ENCODE measurements at regions not wholly inside any gene's neighbourhood (a gene's known extent, or its start where the extent isn't known, plus 50 kb on each side); places are given as distances from the start of the nearest gene placed in this dataset.

- ATAC-seq = no peak
- 62 to 71% methylated on average over 3 of the region's 3 CpGs for WGBS, 2 donors
- Histone ChIP-seq H3K36me3 (no peaks in the 10 kb centered on the region), H3K27me3 (no peaks in the 10 kb centered on the region), H3K9me3 (no peaks in the 10 kb centered on the region), H3K4me3 (no peak overlapping the region), H3K27ac (no peak overlapping the region), H3K4me1 (no peaks in the 10 kb centered on the region)
- intact Hi-C loops (cut with DNase I) = no loop called here
- FAIRE-seq = no peak
- no peak for DNase-seq
- no peak for TF ChIP-seq CTCF (IDR thresholded peaks at IDR 0.05)
Observed at GRCh38 chr18:60872434-60872833, 460.8 kb upstream of the CDH20 start.

DNA sequence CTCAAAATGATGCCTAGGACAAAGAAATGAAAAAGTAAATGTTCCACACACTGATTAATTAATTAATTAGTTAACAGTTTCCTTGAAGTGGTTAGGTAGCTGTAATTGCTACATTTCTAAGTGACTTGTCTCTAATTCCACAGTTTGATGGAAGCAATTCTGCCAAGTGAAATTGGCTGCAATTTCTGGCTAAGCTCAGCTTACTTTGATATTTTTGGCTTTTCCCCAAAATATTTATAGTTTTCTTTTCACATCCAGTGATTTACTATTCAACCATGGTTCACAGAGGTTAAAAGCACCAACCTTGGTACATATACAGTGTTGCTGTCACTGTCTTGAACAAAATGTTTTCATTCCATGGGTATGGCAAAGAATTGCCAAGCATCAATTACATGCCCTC lies 459.5 kb upstream of the CDH20 start:
- no peak for TF ChIP-seq CTCF (IDR thresholded peaks at IDR 0.05)
- H3K4me3 ChIP-seq = no peak overlapping the region
- H3K27ac ChIP-seq = no peak overlapping the region
- H3K4me1 ChIP-seq = no peaks in the 10 kb centered on the region
- FAIRE-seq (no peak), ATAC-seq (no peak), DNase-seq (no peak)
- no peaks in the 10 kb centered on the region for H3K27me3 ChIP-seq
- H3K36me3 ChIP-seq = no peaks in the 10 kb centered on the region
- no peaks in the 10 kb centered on the region for H3K9me3 ChIP-seq
- intact Hi-C loops (cut with DNase I) = no loop called here

GRCh38 chr18:60875957-60876507 lies 457.2 kb upstream of the CDH20 start:
- H3K27me3 ChIP-seq = no peaks in the 10 kb centered on the region
- no peaks in the 10 kb centered on the region for H3K9me3 ChIP-seq
- WGBS, 2 donors = 68 to 79% methylated on average over 6 of the region's 6 CpGs
- H3K4me3 ChIP-seq = no peak overlapping the region
- no peak overlapping the region for H3K27ac ChIP-seq
- no peaks in the 10 kb centered on the region for H3K4me1 ChIP-seq
- DNase-seq = no peak
- FAIRE-seq = no peak
- intact Hi-C loops (cut with DNase I) = no loop called here
- no peaks in the 10 kb centered on the region for H3K36me3 ChIP-seq
- no peak for ATAC-seq
- no peak for TF ChIP-seq CTCF (IDR thresholded peaks at IDR 0.05)

GRCh38 chr18:60880184-60880583 lies 453.0 kb upstream of the CDH20 start:
- TF ChIP-seq CTCF (IDR thresholded peaks at IDR 0.05) = no peak
- Histone ChIP-seq H3K4me1 (no peaks in the 10 kb centered on the region), H3K36me3 (no peaks in the 10 kb centered on the region), H3K9me3 (no peaks in the 10 kb centered on the region), H3K27ac (no peak overlapping the region), H3K27me3 (no peaks in the 10 kb centered on the region), H3K4me3 (no peak overlapping the region)
- DNase-seq (no peak), ATAC-seq (no peak), FAIRE-seq (no peak)
- 39 to 58% methylated on average over 2 of the region's 2 CpGs for WGBS, 2 donors
- intact Hi-C loops (cut with DNase I) = no loop called here

DNA sequence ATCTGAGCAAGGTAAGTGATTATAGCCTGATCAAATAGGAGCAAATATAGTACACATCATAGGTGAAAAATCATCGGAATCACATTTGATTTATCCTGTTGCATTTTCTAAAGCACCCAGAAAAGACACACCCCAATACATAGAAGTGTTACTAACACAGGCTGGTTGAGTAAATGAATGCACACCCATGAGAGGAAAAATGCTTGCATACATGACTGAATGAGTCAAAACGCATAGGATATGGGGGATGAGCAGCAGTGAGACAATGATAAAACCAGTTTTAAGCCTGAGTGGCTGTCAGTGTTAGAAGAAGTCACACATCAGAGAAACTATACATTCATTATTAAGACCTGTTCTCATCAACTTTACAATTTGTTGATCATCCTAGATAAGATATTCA lies 449.6 kb upstream of the CDH20 start:
- no peak overlapping the region for H3K4me3 ChIP-seq
- H3K4me1 ChIP-seq = no peaks in the 10 kb centered on the region
- FAIRE-seq (no peak), DNase-seq (no peak), ATAC-seq (no peak)
- no peaks in the 10 kb centered on the region for H3K36me3 ChIP-seq
- no peaks in the 10 kb centered on the region for H3K9me3 ChIP-seq
- intact Hi-C loops (cut with DNase I) = no loop called here
- no peaks in the 10 kb centered on the region for H3K27me3 ChIP-seq
- 55 to 78% methylated on average over 2 of the region's 2 CpGs for WGBS, 2 donors
- no peak for TF ChIP-seq CTCF (IDR thresholded peaks at IDR 0.05)
- H3K27ac ChIP-seq = no peak overlapping the region
